GM12878 (cell line): ENCODE measurements at regions not wholly inside any gene's neighbourhood (a gene's known extent, or its start where the extent isn't known, plus 50 kb on each side); places are given as distances from the start of the nearest gene placed in this dataset.

Experiments
- ATAC-seq: fragments of 200-7000 bp; cut with Tn5 transposase; 3 replicates; pipeline ENCODE4 v1.9.1; 2020; ENCODE audit warnings: mild to moderate bottlenecking, moderate library complexity
- BruUV-seq: library from RNA; stranded (reverse); fragments of 400-500 nt; replicated peaks from 2 replicates; lab custom pipeline; 2021; lab: Mats Ljungman, UMichigan
- CTCF ChIA-PET: fragments of 300-600 bp; sonication (Branson Sonifier 250); formaldehyde crosslinking; extraction: SDS; loops from one replicate; lab custom pipeline; 2021; ENCODE audit warnings: inconsistent platforms; lab: Yijun Ruan, JAX
- POLR2A ChIA-PET: fragments of 350-600 bp; formaldehyde crosslinking; extraction: SDS; loops from one replicate; lab custom pipeline; 2021; ENCODE audit warnings: inconsistent platforms; lab: Charles Lee
- RAD21 ChIA-PET: fragments of 300-600 bp; sonication (Branson Sonifier 250); formaldehyde crosslinking; loops from one replicate; lab custom pipeline; 2023; ENCODE audit warnings: antibody characterized with exemption; ENCODE audit not compliant: unreplicated experiment; lab: Charles Lee
- SMC1A ChIA-PET: fragments of 300-600 bp; sonication (Branson Sonifier 250); formaldehyde crosslinking; loops from one replicate; lab custom pipeline; 2023; ENCODE audit not compliant: unreplicated experiment, uncharacterized antibody; lab: Charles Lee
- DNase-seq: peaks from one replicate; pipeline ENCODE4 v3.0.0-alpha.2; 2011; ENCODE audit warnings: low read depth, low spot score
- FAIRE-seq: peaks from 3 replicates; lab custom pipeline; 2011; peaks lifted over from hg19 to GRCh38; lab: Jason Lieb, UNC
- H2AFZ ChIP-seq: 2 replicates; pipeline ENCODE4 v1.6.0; 2011; ENCODE audit warnings: low read depth, low read length, control low read depth; ENCODE audit not compliant: control insufficient read depth
- H3K27ac ChIP-seq: 2 replicates; pipeline ENCODE4 v1.5.1; 2011; ENCODE audit warnings: control low read depth; ENCODE audit not compliant: control insufficient read depth, insufficient read depth
- H3K27me3 ChIP-seq, 2 experiments: replicated peaks in 1 of 2; 2 replicates each; pipeline versions ENCODE4 v1.6.0 to v1.6.1; 2011; ENCODE audit warnings: low read length in 1 of 2; ENCODE audit not compliant: control insufficient read depth in 2 of 2, insufficient read depth in 2 of 2
- H3K36me3 ChIP-seq, 2 experiments: 2 replicates each; pipeline ENCODE4 v1.5.1; 2011; ENCODE audit warnings: low read length in 1 of 2; ENCODE audit not compliant: control insufficient read depth in 2 of 2, insufficient read depth in 2 of 2
- H3K4me1 ChIP-seq: 2 replicates; pipeline ENCODE4 v1.6.1; 2011; ENCODE audit warnings: mild to moderate bottlenecking, low read length, moderate library complexity, mixed read lengths; ENCODE audit not compliant: control insufficient read depth, insufficient read depth
- H3K4me2 ChIP-seq: 2 replicates; pipeline ENCODE4 v1.6.0; 2011; ENCODE audit warnings: control low read depth; ENCODE audit not compliant: control insufficient read depth, insufficient read depth
- H3K4me3 ChIP-seq: fragments of 200-600 bp; sonication (generic); 2 replicates; pipeline ENCODE4 v1.5.1; 2016
- H3K79me2 ChIP-seq: 2 replicates; pipeline ENCODE4 v1.6.0; 2011; ENCODE audit warnings: low read length; ENCODE audit not compliant: control insufficient read depth, insufficient read depth
- H3K9ac ChIP-seq: 2 replicates; pipeline ENCODE4 v1.8.0; 2011; ENCODE audit warnings: low read length, control low read depth, mixed read lengths; ENCODE audit not compliant: control insufficient read depth, insufficient read depth
- H3K9me3 ChIP-seq: replicated peaks from 3 replicates; pipeline ENCODE4 v1.5.1; 2011; ENCODE audit warnings: mild to moderate bottlenecking, low read length; ENCODE audit not compliant: control insufficient read depth, insufficient read depth
- H4K20me1 ChIP-seq: 2 replicates; pipeline ENCODE4 v1.6.0; 2011; ENCODE audit not compliant: control insufficient read depth, insufficient read depth
- CEBPZ ChIP-seq: fragments of 150-350 bp; IDR thresholded peaks from 2 replicates; pipeline ENCODE4 v1.6.1; 2016; ENCODE audit warnings: low read depth, low read length
- ETV6 ChIP-seq, 2 experiments: fragments of 450-650 bp in 1 of 2; IDR thresholded peaks in 1 of 2; conservative IDR thresholded peaks in 1 of 2; 2 replicates each; pipeline ENCODE4 v1.6.1; 2014; ENCODE audit warnings: antibody characterized with exemption in 1 of 2, borderline replicate concordance in 1 of 2, low read depth in 1 of 2, mild to moderate bottlenecking in 1 of 2, moderate library complexity in 1 of 2
- FOS ChIP-seq: IDR thresholded peaks from 3 replicates; pipeline ENCODE4 v1.6.1; 2011; ENCODE audit warnings: borderline replicate concordance; ENCODE audit not compliant: insufficient read length; ENCODE audit errors: extremely low read depth
- GATAD2B ChIP-seq: fragments of 450-650 bp; conservative IDR thresholded peaks from 2 replicates; pipeline ENCODE4 v1.6.1; 2017; ENCODE audit warnings: low read depth, mild to moderate bottlenecking, moderate library complexity
- IKZF1 ChIP-seq: fragments of 450-650 bp; conservative IDR thresholded peaks from 2 replicates; pipeline ENCODE4 v1.6.1; 2017; ENCODE audit warnings: antibody characterized with exemption, mild to moderate bottlenecking
- KLF5 ChIP-seq: fragments of 450-650 bp; IDR thresholded peaks from 2 replicates; pipeline ENCODE4 v1.6.1; 2014; ENCODE audit warnings: mild to moderate bottlenecking; ENCODE audit not compliant: partially characterized antibody
- LARP7 ChIP-seq: fragments of 450-650 bp; IDR thresholded peaks from 2 replicates; pipeline ENCODE4 v1.6.1; 2017; ENCODE audit warnings: mild to moderate bottlenecking
- NFIC ChIP-seq: IDR thresholded peaks from 2 replicates; pipeline ENCODE4 v1.6.1; 2012; ENCODE audit warnings: low read depth, mild to moderate bottlenecking, inconsistent platforms, low read length, moderate library complexity
- NFYB ChIP-seq: IDR thresholded peaks from 2 replicates; pipeline ENCODE4 v1.6.1; 2011; ENCODE audit warnings: low read depth, mild to moderate bottlenecking, low read length, improper control_type of control experiment, moderate library complexity; ENCODE audit not compliant: insufficient read depth
- POLR2AphosphoS5 ChIP-seq: IDR thresholded peaks from 2 replicates; pipeline ENCODE4 v1.6.1; 2011; ENCODE audit warnings: mild to moderate bottlenecking, low read length, inconsistent platforms
- SIX5 ChIP-seq: IDR thresholded peaks from 2 replicates; pipeline ENCODE4 v1.6.1; 2011; ENCODE audit warnings: mild to moderate bottlenecking, low read depth, low read length, moderate library complexity; ENCODE audit not compliant: severe bottlenecking
- SMAD1 ChIP-seq: fragments of 450-650 bp; IDR thresholded peaks from 2 replicates; pipeline ENCODE4 v1.6.1; 2018; ENCODE audit warnings: mild to moderate bottlenecking, low read depth; ENCODE audit not compliant: partially characterized antibody
- SMAD5 ChIP-seq: IDR thresholded peaks from 2 replicates; pipeline ENCODE4 v1.6.1; 2016; ENCODE audit warnings: antibody characterized with exemption, low read depth
- STAT3 ChIP-seq: IDR thresholded peaks from 2 replicates; pipeline ENCODE4 v1.6.1; 2011; ENCODE audit warnings: low read depth, low read length, improper control_type of control experiment
- TCF3 ChIP-seq: IDR thresholded peaks from 2 replicates; pipeline ENCODE4 v1.6.1; 2012; ENCODE audit warnings: low read depth, mild to moderate bottlenecking, low read length, borderline replicate concordance; ENCODE audit not compliant: insufficient read depth
- YBX1 ChIP-seq: fragments of 450-650 bp; IDR thresholded peaks from 2 replicates; pipeline ENCODE4 v1.6.1; 2016; ENCODE audit warnings: antibody characterized with exemption
- WGBS: methylation state at CpG from one replicate; pipeline ENCODE4 v1.1.6; 2016; ENCODE audit warnings: low lambda C conversion rate; ENCODE audit not compliant: insufficient replicate concordance, insufficient coverage; ENCODE audit errors: missing lambda C conversion rate; 5-methylcytosine and 5-hydroxymethylcytosine counted together
- in situ Hi-C: fragments of 300-500 bp; cut with MboI; formaldehyde crosslinking; loops from 9 replicates; pipeline ENCODE4 v1.14.3; 2018; ENCODE audit warnings: mixed read lengths
- intact Hi-C: fragments of 100-400 bp; cut with micrococcal nuclease; formaldehyde crosslinking; loops from one replicate; pipeline ENCODE4 v1.14.2; 2022; ENCODE audit not compliant: unreplicated experiment

GRCh38 chr13:107324416-107325204 is 756.7 kb upstream of the ARGLU1 start:
- Histone ChIP-seq H3K27ac (no peak overlapping the region), H3K36me3 (no peaks in the 10 kb centered on the region), H2AFZ (no peak overlapping the region), H3K79me2 (no peaks in the 10 kb centered on the region), H4K20me1 (no peaks in the 10 kb centered on the region), H3K9me3 (no peaks in the 10 kb centered on the region), H3K4me3 (no peak overlapping the region), H3K27me3 (no peaks in the 10 kb centered on the region), H3K9ac (no peak overlapping the region), H3K4me1 (no peaks in the 10 kb centered on the region), H3K4me2 (no peak overlapping the region)
- ChIA-PET POLR2A (no interaction called here), CTCF (no interaction called here), SMC1A (no interaction called here), RAD21 (no interaction called here)
- BruUV-seq: no TSS peak
- ATAC-seq (no peak), FAIRE-seq (no peak), DNase-seq (no peak)
- in situ Hi-C loops (no loop called here), intact Hi-C loops (no loop called here)
- WGBS: 42% methylated on average over 2 of the region's 2 CpGs
- no peak for TF ChIP-seq TCF3
- TF ChIP-seq IKZF1: no peak
- TF ChIP-seq YBX1: no peak
- no peak for TF ChIP-seq GATAD2B
- TF ChIP-seq STAT3: no peak
- TF ChIP-seq FOS: no peak
- TF ChIP-seq CEBPZ: no peak
- TF ChIP-seq SMAD5: no peak
- no peak for TF ChIP-seq KLF5
- TF ChIP-seq NFYB: no peak
- TF ChIP-seq ETV6 (conservative IDR thresholded peaks at IDR 0.05 in 1 of 2, IDR thresholded peaks at IDR 0.05 in 1 of 2; ENCODE audit: borderline replicate concordance in 1 of 2, low read depth in 1 of 2): no peak
- TF ChIP-seq LARP7: no peak
- no peak for TF ChIP-seq POLR2AphosphoS5
- no peak for TF ChIP-seq NFIC
- no peak for TF ChIP-seq SIX5
- TF ChIP-seq SMAD1: no peak
